Kidney capillary endothelial cell (primary cell): ENCODE measurements at regions not wholly inside any gene's neighbourhood (a gene's known extent, or its start where the extent isn't known, plus 50 kb on each side); places are given as distances from the start of the nearest gene placed in this dataset.
"Not testable (repeated sequence)": the region's sequence is repeated elsewhere in the genome, so short reads cannot be mapped to it uniquely, and the experiment has no call there.

Source experiments
- DNase-seq: peaks from one replicate; pipeline ENCODE4 v3.0.0-alpha.2; 2018; ENCODE audit warnings: low spot score

DNA sequence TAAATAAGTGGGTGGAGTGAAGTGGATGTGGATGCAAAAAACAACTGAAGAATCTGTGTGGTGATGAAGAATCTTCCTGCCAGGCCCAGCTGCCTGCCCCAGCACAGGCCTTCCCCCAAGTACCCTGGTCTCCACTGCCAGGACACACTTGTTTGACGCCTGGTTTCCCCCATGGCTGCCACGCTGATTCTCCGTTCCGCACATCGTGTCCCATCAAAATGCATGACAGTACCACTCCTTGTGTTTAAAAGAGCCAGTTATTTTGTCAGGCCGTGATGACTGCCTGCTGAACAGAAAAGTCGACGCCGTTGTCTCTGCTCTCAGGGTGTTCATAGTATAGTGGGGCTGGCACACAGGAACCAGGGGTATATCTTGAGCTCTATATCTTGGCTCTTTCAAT is 50.3 kb upstream of the KYNU start:
- no peak for DNase-seq

- no peak for DNase-seq
These were observed 51.6 kb upstream of the KYNU start for GRCh38 chr2:142825861-142826260.

DNA sequence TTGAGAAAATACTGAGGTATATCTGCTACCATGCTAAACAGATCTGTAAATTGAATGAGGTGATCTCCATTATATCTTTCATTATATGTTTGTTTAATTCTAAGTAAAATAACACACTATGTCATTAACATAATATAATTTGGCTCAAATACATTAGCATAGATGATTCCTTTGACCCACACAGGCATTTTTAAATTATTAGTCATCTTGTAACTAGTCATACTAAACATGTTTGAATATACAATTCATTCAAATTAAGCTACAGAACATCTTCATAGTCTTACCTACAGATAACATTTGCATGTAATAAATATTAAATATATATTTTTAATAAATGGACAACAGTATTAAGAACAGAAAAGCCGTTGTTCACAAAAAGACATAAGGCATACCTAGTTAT is 52.7 kb upstream of the KYNU start:
- DNase-seq: peak; percentile 17

DNA sequence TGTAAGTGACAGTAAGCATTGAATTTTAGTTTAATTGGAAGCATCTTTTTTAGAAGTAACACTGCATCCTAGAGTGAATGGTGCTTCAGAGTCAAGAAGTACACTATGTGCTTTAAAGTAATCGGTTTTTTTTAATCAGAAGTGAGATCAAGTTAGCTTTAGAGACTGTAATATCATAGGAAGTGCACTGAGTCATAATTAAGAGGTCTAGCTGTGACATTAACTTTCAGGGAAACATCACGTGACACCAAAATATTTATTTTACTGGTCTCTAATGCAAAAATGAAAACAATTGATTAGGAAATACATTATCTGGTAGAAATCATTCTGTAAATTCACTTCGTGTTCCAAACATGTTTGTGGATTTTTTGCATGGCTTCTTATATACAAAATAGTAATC is 55.3 kb upstream of the KYNU start:
- no peak for DNase-seq

DNA sequence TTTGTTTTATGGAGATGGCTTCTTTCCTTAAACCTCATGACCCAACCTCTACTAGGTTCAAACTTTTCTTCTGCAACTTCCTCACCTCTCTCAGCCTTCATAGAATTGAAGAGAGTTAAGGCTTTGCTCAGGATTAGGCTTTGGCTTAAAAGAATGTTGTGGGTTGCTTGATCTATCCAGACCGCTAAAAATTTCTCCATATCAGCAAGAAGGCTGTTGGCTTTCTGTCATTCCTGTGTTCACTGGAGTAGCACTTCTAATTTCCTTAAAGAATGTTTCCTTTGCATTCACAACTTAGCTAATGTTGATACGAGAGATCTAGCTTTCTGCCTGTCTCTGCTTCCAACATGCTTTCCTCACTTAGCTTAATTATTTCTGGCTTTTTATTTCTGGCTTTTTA is 58.1 kb upstream of the KYNU start:
- DNase-seq: no peak

GRCh38 chr2:142815375-142815774 is 62.1 kb upstream of the KYNU start:
- no peak for DNase-seq

DNA sequence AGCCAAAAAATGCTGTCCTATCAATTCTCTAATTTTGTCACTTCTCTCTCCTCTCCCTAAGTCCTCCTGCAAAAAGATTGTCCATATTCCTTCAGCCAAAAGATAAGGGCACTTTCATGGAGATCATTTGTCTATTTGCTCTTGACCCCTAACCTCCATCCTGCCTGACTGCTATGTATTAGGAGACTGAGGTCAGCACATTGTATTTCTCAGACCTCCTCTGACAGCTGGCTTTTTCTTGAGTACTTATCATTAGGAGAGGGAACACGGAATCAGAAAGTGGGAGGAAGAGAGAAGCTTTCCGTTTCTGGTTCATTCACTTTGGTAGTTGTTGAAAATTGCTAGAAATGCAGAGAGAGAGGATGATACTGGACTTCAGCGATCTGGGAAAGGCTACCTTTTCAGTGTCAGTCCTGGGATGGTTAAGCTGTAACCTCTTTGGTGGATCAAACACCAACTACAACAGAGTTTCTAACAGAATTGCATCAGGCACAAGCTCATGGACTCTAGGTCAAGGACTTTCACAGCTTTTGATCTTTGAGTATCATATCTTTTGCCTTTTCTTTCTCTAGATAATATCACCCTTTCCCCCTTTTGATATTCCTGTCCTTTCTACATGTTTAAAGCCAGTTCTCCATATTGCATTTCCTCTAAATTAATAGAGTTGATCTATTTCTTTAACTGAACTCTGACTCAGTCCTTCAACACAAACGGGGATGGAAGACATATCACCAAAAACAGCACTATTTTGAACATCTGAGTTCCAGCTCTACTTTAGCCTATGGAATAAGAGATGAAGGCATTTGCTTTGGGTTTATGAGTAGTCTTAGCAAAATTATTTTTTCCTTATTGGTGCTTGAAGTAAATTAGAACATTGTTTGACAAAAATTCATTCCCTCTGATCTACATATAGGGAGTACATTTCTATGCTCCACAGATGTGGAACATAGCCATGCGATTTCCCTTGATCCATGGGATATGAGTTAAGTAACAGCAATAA is 63.3 kb upstream of the KYNU start:
- no peak for DNase-seq

DNA sequence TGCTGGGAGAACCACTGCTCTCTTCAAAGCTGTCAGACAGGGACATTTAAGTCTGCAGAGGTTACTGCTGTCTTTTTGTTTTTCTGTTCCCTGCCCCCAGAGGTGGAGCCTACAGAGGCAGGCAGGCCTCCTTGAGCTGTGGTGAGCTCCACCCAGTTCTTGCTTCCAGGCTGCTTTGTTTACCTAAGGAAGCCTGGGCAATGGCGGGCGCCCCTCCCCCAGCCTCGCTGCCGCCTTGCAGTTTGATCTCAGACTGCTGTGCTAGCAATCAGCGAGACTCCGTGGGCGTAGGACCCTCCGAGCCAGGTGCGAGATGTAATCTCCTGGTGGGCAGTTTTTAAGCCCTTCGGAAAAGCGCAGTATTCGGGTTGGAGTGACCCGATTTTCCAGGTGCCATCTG is 65.8 kb upstream of the KYNU start:
- DNase-seq: not testable (repeated sequence)

DNA sequence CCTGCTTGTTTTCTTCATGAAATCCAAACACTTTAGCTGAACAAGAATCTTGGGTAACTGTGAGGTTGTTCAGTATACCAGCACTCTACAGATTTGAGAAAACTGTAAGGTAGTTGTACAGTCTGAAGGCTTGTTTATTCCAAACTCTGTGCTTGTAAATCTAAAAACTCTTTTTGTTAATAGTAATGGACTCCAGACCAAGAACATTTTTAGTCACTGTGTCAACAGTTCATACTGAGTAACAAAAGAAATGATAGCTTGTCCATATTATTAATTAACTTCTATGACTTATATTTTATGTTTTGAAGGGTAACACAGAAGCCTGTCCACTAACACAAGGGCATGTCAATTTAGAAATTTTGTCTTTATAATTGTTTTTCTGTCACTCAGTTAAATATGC is 72.2 kb upstream of the KYNU start:
- no peak for DNase-seq

GRCh38 chr2:142803158-142803557 is 74.3 kb upstream of the KYNU start:
- DNase-seq: no peak

DNA sequence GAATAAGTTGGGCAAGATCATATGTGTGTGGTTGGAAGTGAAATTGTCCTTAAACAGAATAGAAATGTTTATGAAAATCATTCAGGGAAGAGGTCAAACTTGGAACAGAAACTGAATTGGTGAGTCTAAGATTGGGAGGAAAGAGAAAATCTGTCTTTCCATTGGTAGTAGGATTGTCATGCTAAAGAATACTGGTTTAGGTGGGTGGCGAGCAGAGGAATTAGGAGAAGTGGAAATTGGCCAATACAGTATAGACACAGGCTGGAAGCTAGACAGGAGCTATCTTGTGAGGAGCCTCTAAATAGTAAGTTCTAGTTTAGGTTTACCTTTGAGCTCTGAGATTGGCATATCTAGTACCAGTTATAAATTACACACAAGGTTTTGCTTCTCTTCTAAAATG is 80.9 kb upstream of the KYNU start:
- DNase-seq: no peak

DNA sequence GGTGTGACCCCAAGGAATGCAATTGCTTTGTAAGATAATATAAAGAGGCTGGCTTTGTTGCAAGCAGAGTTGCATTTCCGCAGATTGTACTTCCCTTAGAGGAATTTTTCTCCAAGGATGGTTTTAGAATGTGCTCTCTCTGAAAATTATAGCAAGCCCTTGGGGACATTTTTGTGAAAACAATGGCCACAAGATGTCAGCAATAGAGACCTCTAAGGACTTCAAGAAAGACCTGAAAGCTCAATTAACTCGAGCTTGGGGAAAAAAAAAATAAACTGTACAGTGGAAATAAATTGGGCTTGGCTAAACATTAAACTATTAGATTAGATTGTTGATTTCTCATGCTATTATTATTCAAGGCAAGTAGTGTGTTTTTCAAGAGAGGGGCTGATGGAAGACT is 81.3 kb upstream of the KYNU start:
- DNase-seq: no peak

- no peak for DNase-seq
These were observed 82.6 kb upstream of the KYNU start for GRCh38 chr2:142794850-142795249.

DNA sequence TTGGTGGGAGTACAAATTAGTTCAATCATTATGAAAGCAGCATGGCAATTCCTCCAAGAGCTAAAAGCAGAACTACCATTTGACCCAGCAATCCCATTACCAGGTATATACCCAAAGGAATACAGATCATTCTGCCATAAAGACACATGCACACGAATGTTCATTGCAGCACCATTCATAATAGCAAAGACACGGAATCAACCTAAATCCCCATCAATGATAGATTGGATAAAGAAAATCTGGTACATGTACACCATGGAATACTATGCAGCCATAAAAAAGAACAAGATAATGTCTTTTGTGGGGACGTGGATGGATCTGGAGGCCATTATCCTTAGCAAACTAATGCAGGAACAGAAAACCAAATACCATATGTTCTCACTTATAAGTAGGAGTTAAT is 85.1 kb upstream of the KYNU start:
- not testable (repeated sequence) for DNase-seq

DNA sequence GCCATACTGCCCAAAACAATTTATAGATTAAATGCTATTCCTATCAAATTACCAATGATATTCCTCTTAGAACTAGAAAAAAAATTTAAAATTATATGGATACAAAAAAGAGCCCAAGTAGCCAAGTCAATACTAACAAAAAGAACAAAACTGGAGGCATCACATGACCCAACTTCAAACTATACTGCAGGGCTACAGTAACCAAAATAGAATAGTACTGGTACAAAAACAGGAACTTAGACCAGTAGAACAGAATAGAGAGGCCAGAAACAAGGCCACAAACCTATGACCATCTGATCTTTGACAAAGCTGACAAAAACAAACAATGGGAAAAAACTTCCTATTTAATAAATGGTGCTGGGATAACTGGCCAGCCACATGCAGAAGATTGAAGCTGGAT is 86.1 kb upstream of the KYNU start:
- DNase-seq: no peak

GRCh38 chr2:142786918-142787702 is 90.4 kb upstream of the KYNU start:
- DNase-seq: no peak

DNA sequence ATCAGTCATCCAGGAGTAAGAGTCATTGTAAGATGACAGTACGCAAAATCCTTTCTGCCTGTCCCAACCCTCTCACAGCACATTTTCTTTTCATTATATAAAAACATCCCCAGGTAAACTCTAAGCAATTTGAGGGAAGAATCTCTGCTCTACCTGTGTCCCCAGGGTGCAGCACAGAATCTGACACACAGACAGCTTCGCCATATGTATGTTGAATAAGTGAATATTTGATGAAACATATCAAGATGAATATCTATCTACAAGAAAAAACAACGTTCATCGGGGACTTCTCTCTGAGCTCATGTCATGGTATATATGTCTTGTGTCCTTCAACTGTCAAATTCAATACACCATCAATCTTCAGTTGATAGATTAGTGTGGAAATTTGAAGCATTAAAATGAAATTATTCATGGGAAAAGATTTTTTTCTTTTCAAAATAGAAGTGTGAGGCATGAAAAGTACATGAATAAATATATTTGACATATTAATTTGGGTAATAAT is 94.5 kb upstream of the KYNU start:
- DNase-seq: no peak

- DNase-seq: no peak
These were observed 96.3 kb upstream of the KYNU start for GRCh38 chr2:142781146-142781545.

DNA sequence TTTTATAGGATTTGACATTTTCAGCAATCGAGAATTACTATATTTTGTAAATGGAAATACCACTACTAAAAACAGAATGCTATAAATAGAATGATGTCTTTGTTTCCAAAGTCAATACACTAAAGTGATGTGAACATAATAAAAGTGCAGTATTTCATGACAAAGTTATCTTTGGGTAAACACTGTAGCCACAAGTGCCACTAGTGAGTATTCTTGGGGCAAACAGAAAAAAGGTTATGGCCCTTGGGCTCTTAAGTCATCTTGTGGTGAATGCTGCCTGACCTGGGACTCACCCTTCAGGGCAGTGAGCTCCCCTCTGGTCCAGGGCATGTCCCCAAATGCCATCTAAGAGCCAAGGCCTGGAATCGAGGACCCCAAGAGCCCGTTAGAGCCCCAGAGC is 99.2 kb upstream of the KYNU start:
- no peak for DNase-seq

- no peak for DNase-seq
These were observed 99.7 kb upstream of the KYNU start for GRCh38 chr2:142777742-142778141.

DNA sequence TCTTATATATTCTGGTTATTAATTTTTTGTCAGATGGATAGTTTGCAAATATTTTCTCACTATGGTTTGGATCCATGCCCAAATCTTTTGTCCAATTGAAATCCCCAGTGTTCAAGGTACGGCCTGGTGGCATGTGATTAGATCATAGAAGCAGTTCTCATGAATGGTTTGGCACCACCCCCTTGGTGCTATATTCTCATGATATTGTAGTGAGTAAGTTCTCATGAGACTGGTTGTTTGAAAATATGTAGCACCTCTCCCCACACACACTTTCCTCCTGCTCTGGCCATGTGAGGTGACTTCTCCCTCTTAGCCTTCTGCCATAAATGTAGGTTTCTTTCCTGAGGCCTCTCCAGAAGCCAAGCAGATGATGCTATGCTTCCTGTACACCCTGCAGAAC is 107.7 kb upstream of the KYNU start:
- no peak for DNase-seq

DNA sequence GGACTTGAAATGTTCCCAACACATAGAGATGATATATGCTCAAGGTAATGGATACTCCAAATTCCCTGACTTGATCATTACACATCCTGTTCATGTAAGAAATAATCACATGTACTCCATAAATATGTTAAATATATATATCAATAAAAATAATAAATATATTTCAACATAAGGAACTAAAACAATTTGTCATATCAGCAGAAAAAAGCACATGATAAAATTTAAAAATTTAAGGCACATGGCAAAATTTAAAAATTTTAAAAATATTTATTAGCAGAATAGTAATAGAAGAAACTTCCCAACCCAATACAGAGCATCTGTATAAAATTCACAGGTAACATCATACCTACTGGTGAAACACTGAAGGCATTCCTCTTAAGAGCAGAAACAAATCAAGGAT is 109.6 kb upstream of the KYNU start:
- DNase-seq: no peak

GRCh38 chr2:142758973-142759372 is 118.5 kb upstream of the KYNU start:
- no peak for DNase-seq
